CD4-positive, alpha-beta T cell (primary cell): ENCODE measurements at regions not wholly inside any gene's neighbourhood (a gene's known extent, or its start where the extent isn't known, plus 50 kb on each side); places are given as distances from the start of the nearest gene placed in this dataset.

ENCODE experiments used
- ATAC-seq: fragments of 200-7000 bp; cut with Tn5 transposase; one replicate; pipeline ENCODE4 v1.10.0; 2022; ENCODE audit warnings: mild to moderate bottlenecking; ENCODE audit not compliant: poor library complexity
- CTCF ChIA-PET: fragments of 350-600 bp; sonication (Branson Sonifier 250); formaldehyde crosslinking; loops from one replicate; lab custom pipeline; 2021; ENCODE audit warnings: antibody characterized with exemption, inconsistent platforms; lab: Charles Lee
- POLR2A ChIA-PET: fragments of 350-600 bp; sonication (Branson Sonifier 250); formaldehyde crosslinking; loops from one replicate; lab custom pipeline; 2021; ENCODE audit warnings: antibody characterized with exemption, inconsistent platforms; lab: Charles Lee
- DNase-seq, 14 experiments: peaks; one replicate each; pipeline ENCODE4 v3.0.0-alpha.2; 2013 to 2020; ENCODE audit warnings: mixed read lengths in 2 of 14
- H3K27ac ChIP-seq, 2 donors: one replicate each; pipeline versions ENCODE4 v1.5.1 to v1.7.0; 2013; ENCODE audit warnings: low read length in 2 of 2, low read depth in 1 of 2, mild to moderate bottlenecking in 1 of 2
- H3K27me3 ChIP-seq, 2 experiments: 1 replicate in 1 of 2; 2 replicates in 1 of 2; pipeline versions ENCODE4 v1.6.1 to v1.7.0; 2013; ENCODE audit warnings: low read length in 2 of 2, control low read depth in 1 of 2, mild to moderate bottlenecking in 1 of 2, moderate library complexity in 1 of 2; ENCODE audit not compliant: insufficient read depth in 2 of 2, control insufficient read depth in 1 of 2
- H3K36me3 ChIP-seq: one replicate; pipeline ENCODE4 v1.6.1; 2013; ENCODE audit warnings: low read length, control low read depth; ENCODE audit not compliant: insufficient read depth
- H3K4me1 ChIP-seq: one replicate; pipeline ENCODE4 v1.6.1; 2013; ENCODE audit warnings: low read length, control low read depth; ENCODE audit not compliant: insufficient read depth
- H3K4me3 ChIP-seq: one replicate; pipeline ENCODE4 v1.5.1; 2013; ENCODE audit warnings: mild to moderate bottlenecking, low read length, moderate library complexity
- H3K9me3 ChIP-seq, 2 experiments: 1 replicate in 1 of 2; 2 replicates in 1 of 2; pipeline versions ENCODE4 v1.6.1 to v1.7.0; 2013; ENCODE audit warnings: low read length in 2 of 2, mild to moderate bottlenecking in 2 of 2, control low read depth in 1 of 2, moderate library complexity in 1 of 2; ENCODE audit not compliant: control insufficient read depth in 1 of 2, insufficient read depth in 1 of 2
- H3K27ac Mint-ChIP-seq: one replicate; pipeline ENCODE4 v1.8.0; 2020; ENCODE audit warnings: mixed read lengths
- H3K27me3 Mint-ChIP-seq: one replicate; pipeline ENCODE4 v1.8.0; 2021; ENCODE audit warnings: mixed read lengths
- H3K36me3 Mint-ChIP-seq: one replicate; pipeline ENCODE4 v1.8.0; 2021; ENCODE audit warnings: low read depth, mixed read lengths
- H3K4me1 Mint-ChIP-seq: one replicate; pipeline ENCODE4 v1.8.0; 2021; ENCODE audit warnings: low read depth, mixed read lengths
- H3K4me3 Mint-ChIP-seq: one replicate; pipeline ENCODE4 v1.8.0; 2020; ENCODE audit warnings: mild to moderate bottlenecking, mixed read lengths
- H3K9me3 Mint-ChIP-seq: one replicate; pipeline ENCODE4 v1.8.0; 2020; ENCODE audit warnings: mixed read lengths
- intact Hi-C, 2 experiments: fragments of 100-400 bp; cut with DNase I in 1 of 2; cut with micrococcal nuclease in 1 of 2; formaldehyde crosslinking; loops; one replicate each; pipeline versions ENCODE4 v1.15.1 to v1.9.0; 2023 to 2025; cut with DNase I, micrococcal nuclease
- TF ChIP-seq, protein P1 (sequence below): fragments of 200-600 bp; IDR thresholded peaks from one replicate; pipeline ENCODE4 v1.8.0; 2022; ENCODE audit warnings: antibody characterized with exemption, mild to moderate bottlenecking

DNA sequence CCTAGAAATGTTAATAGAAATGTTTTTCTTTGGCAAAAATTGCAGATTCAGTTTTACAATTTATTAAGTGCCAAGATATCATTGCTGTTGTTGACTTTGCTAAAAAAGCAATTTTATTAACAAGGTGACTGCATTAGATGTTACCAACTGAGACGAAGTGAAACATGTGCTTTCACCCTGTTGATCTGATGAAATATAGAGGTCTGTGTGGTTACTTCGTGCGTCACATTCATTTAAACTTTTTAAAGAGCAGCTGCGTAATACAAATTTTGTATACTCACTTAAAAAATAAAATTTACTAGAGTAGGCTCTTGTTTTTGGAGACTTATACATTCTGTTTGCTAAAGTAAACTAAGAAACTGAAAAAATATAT, 465.7 kb downstream of the USP25 start:
- Mint-ChIP-seq H3K36me3 (no peaks in the 10 kb centered on the region), H3K4me1 (peaks cover 28% of the 10 kb centered on the region), H3K9me3 (no peaks in the 10 kb centered on the region), H3K4me3 (peak overlapping the region; percentile 85), H3K27ac (peak overlapping the region; percentile 81), H3K27me3 (no peaks in the 10 kb centered on the region)
- H3K9me3 ChIP-seq = no peaks in the 10 kb centered on the region
- H3K4me3 ChIP-seq = no peak overlapping the region
- TF ChIP-seq, protein P1, sequence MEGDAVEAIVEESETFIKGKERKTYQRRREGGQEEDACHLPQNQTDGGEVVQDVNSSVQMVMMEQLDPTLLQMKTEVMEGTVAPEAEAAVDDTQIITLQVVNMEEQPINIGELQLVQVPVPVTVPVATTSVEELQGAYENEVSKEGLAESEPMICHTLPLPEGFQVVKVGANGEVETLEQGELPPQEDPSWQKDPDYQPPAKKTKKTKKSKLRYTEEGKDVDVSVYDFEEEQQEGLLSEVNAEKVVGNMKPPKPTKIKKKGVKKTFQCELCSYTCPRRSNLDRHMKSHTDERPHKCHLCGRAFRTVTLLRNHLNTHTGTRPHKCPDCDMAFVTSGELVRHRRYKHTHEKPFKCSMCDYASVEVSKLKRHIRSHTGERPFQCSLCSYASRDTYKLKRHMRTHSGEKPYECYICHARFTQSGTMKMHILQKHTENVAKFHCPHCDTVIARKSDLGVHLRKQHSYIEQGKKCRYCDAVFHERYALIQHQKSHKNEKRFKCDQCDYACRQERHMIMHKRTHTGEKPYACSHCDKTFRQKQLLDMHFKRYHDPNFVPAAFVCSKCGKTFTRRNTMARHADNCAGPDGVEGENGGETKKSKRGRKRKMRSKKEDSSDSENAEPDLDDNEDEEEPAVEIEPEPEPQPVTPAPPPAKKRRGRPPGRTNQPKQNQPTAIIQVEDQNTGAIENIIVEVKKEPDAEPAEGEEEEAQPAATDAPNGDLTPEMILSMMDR = no peak
- no peaks in the 10 kb centered on the region for H3K4me1 ChIP-seq
- intact Hi-C loops = loop anchor here in 1 of 2 experiments (2.0 kb wide), 1 partner anchor 135 kb away; no protein-coding TSS in a partner anchor
- peak; percentile 48 for ATAC-seq
- ChIA-PET POLR2A (interaction anchor here (0.6 to 1.4 kb wide), 3 partner anchors 10 to 115 kb away, joined by 3 to 5 read pairs (median 3); no protein-coding TSS in a partner anchor), CTCF (no interaction called here)
- no peak overlapping the region for H3K27ac ChIP-seq
- no peaks in the 10 kb centered on the region for H3K36me3 ChIP-seq
- DNase-seq = peak in 2 of 14 experiments; percentile 9 to 23
- H3K27me3 ChIP-seq = no peaks in the 10 kb centered on the region

DNA sequence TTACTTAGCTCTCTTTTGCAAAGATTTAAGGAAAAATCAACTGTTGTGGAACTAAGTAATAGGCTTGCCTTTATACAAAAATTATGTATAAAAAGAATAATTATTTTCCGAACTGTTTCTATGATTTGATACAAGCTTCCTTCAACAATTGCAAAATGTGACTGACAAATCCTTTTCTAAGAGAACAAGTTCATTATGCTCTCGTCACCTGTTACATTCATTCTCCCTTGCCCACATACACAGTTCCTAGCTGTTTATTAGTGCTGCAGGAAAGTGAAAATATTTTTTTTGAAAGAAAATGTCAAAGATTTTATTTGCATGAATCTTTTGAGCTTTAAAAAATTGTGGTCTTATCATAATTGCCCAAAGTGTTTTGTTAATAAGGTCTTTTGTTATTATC, 466.2 kb downstream of the USP25 start:
- DNase-seq = no peak
- H3K27ac Mint-ChIP-seq = peak overlapping the region; percentile 81
- H3K27me3 ChIP-seq = no peaks in the 10 kb centered on the region
- no peaks in the 10 kb centered on the region for H3K9me3 Mint-ChIP-seq
- peak overlapping the region; percentile 73 for H3K4me3 Mint-ChIP-seq
- H3K36me3 Mint-ChIP-seq = no peaks in the 10 kb centered on the region
- intact Hi-C loops = no loop called here
- no peaks in the 10 kb centered on the region for H3K27me3 Mint-ChIP-seq
- TF ChIP-seq, protein P1 = no peak
- H3K27ac ChIP-seq = no peak overlapping the region
- no peak overlapping the region for H3K4me3 ChIP-seq
- ChIA-PET POLR2A (interaction anchor here (0.6 to 1.5 kb wide), 4 partner anchors 10 to 114 kb away, joined by 3 to 5 read pairs (median 3); no protein-coding TSS in a partner anchor), CTCF (interaction anchor here (0.9 kb wide), 1 partner anchor 10 kb away, joined by 3 read pairs; no protein-coding TSS in a partner anchor)
- no peaks in the 10 kb centered on the region for H3K36me3 ChIP-seq
- H3K4me1 Mint-ChIP-seq = peaks cover 28% of the 10 kb centered on the region
- H3K4me1 ChIP-seq = no peaks in the 10 kb centered on the region
- no peak for ATAC-seq
- no peaks in the 10 kb centered on the region for H3K9me3 ChIP-seq

DNA sequence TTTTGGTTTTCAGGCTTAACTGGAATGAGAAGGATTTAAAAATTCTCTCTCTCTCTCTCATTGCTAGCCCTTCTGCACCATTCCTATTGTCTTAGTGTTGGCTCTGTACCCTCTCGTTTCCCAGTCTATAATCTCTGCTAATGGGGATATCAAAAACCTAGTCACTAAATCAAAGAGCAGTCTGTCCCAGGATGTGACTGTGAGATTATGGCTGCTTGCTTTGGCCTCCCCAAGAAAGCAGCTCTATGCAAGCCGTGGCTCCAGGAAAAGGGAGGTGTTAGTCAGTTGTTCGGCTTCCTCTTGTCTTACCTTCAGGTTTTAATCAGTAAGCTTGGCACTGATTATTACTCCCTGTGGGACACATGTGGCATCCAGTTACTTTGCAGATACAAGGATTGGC, 468.8 kb downstream of the USP25 start:
- peaks cover 3% of the 10 kb centered on the region for H3K9me3 Mint-ChIP-seq
- no peaks in the 10 kb centered on the region for H3K9me3 ChIP-seq
- H3K36me3 Mint-ChIP-seq = no peaks in the 10 kb centered on the region
- no peaks in the 10 kb centered on the region for H3K36me3 ChIP-seq
- ChIA-PET POLR2A (no interaction called here), CTCF (no interaction called here)
- peak overlapping the region; percentile 62 for H3K27ac Mint-ChIP-seq
- peaks cover 28% of the 10 kb centered on the region for H3K4me1 Mint-ChIP-seq
- H3K4me3 Mint-ChIP-seq = peak overlapping the region; percentile 36
- no peak overlapping the region for H3K4me3 ChIP-seq
- no peak overlapping the region for H3K27ac ChIP-seq
- TF ChIP-seq, protein P1 = no peak
- no peak for DNase-seq
- no peaks in the 10 kb centered on the region for H3K27me3 ChIP-seq
- no peaks in the 10 kb centered on the region for H3K27me3 Mint-ChIP-seq
- H3K4me1 ChIP-seq = no peaks in the 10 kb centered on the region
- ATAC-seq = no peak
- intact Hi-C loops = no loop called here
